Hematopoietic multipotent progenitor cell treated with erythropoietin and hydrocortisone succinate and interleukin-3 and kit ligand, for 15 days (in vitro differentiated cells): ENCODE measurements at regions not wholly inside any gene's neighbourhood (a gene's known extent, or its start where the extent isn't known, plus 50 kb on each side); places are given as distances from the start of the nearest gene placed in this dataset.
"Not testable (repeated sequence)": the region's sequence is repeated elsewhere in the genome, so short reads cannot be mapped to it uniquely, and the experiment has no call there.

Experiments used
- DNase-seq: peaks from one replicate; pipeline ENCODE4 v3.0.0-alpha.2; 2015; ENCODE audit warnings: low spot score

GRCh38 chr13:90246687-90247345 is 1100.7 kb upstream of the MIR17HG start:
- no peak for DNase-seq

GRCh38 chr13:90253806-90254205 is 1093.7 kb upstream of the MIR17HG start:
- no peak for DNase-seq

- DNase-seq = no peak
Measured at GRCh38 chr13:90254437-90254836, 1093.0 kb upstream of the MIR17HG start.

- DNase-seq = no peak
Measured at GRCh38 chr13:90256746-90257145, 1090.7 kb upstream of the MIR17HG start.

- no peak for DNase-seq
Measured at GRCh38 chr13:90258129-90258528, 1089.4 kb upstream of the MIR17HG start.

GRCh38 chr13:90261343-90261742 is 1086.1 kb upstream of the MIR17HG start:
- DNase-seq = no peak

GRCh38 chr13:90270226-90270625 is 1077.3 kb upstream of the MIR17HG start:
- no peak for DNase-seq

GRCh38 chr13:90272356-90272755 is 1075.1 kb upstream of the MIR17HG start:
- DNase-seq = no peak

- no peak for DNase-seq
Measured at GRCh38 chr13:90276216-90276615, 1071.3 kb upstream of the MIR17HG start.

- not testable (repeated sequence) for DNase-seq
Measured at GRCh38 chr13:90278231-90278630, 1069.3 kb upstream of the MIR17HG start.

GRCh38 chr13:90281709-90282108 is 1065.8 kb upstream of the MIR17HG start:
- DNase-seq = no peak

GRCh38 chr13:90287521-90287920 is 1060.0 kb upstream of the MIR17HG start:
- DNase-seq = no peak

- DNase-seq = no peak
Measured at GRCh38 chr13:90293793-90294361, 1053.6 kb upstream of the MIR17HG start.

- DNase-seq = no peak
Measured at GRCh38 chr13:90299238-90299637, 1048.2 kb upstream of the MIR17HG start.

- no peak for DNase-seq
Measured at GRCh38 chr13:90300015-90300414, 1047.5 kb upstream of the MIR17HG start.

- DNase-seq = no peak
Measured at GRCh38 chr13:90302107-90302506, 1045.4 kb upstream of the MIR17HG start.

- no peak for DNase-seq
Measured at GRCh38 chr13:90305796-90306195, 1041.7 kb upstream of the MIR17HG start.

- DNase-seq = no peak
Measured at GRCh38 chr13:90307136-90307535, 1040.4 kb upstream of the MIR17HG start.

- no peak for DNase-seq
Measured at GRCh38 chr13:90308249-90308648, 1039.2 kb upstream of the MIR17HG start.

GRCh38 chr13:90311929-90312328 is 1035.6 kb upstream of the MIR17HG start:
- DNase-seq = no peak

- no peak for DNase-seq
Measured at GRCh38 chr13:90315061-90315460, 1032.4 kb upstream of the MIR17HG start.

GRCh38 chr13:90320664-90321063 is 1026.8 kb upstream of the MIR17HG start:
- DNase-seq = no peak

GRCh38 chr13:90321281-90321931 is 1026.1 kb upstream of the MIR17HG start:
- no peak for DNase-seq

- no peak for DNase-seq
Measured at GRCh38 chr13:90329641-90330040, 1017.8 kb upstream of the MIR17HG start.
